ENCODE measurements at regions not wholly inside any gene's neighbourhood (a gene's known extent, or its start where the extent isn't known, plus 50 kb on each side); places are given as distances from the start of the nearest gene placed in this dataset.

DNA sequence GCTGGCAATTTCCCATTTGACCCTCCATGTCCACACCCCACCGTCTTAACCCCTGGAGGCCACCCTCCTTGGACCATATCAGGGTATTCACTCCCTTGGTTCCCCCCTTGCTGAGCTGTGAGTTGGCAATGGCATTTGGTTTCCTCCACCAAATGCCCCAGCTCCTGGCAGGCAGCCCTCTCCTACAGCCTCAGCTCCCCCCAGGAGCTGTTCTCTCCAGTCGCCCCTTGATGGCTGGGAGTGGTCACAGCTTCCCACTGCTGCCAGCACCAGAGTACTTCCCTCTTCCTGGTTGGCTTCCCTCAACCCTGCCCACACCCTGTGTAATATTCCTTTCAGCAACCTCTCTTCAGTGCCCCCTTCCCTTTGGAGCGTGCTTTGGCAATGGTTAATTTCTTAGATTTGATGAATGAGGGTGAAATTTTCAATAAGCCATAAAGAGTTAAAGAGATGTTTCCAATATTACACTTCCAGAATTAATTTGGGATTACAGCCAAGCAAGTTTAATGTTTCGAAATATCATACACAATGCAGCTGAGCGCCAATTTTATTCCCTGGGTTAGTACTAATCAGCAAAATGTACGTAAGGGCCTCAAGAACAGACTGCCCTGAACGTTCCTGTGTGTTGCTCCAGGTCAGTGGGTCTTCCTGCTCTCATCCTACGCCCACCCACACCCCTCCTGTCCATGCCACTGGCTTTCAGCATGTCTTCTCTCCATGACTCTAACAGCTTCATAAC lies 207.1 kb upstream of the NFE2L3 start:
- H3K9me3 ChIP-seq (ENCODE audit: control insufficient read depth, insufficient read depth, low read length): no peaks in the 10 kb centered on the region
- POLR2A ChIA-PET: no interaction called here
- peaks cover 16% of the 10 kb centered on the region for H3K27me3 ChIP-seq (ENCODE audit: control insufficient read depth, insufficient read depth, low read length)
- TF ChIP-seq, protein P1, sequence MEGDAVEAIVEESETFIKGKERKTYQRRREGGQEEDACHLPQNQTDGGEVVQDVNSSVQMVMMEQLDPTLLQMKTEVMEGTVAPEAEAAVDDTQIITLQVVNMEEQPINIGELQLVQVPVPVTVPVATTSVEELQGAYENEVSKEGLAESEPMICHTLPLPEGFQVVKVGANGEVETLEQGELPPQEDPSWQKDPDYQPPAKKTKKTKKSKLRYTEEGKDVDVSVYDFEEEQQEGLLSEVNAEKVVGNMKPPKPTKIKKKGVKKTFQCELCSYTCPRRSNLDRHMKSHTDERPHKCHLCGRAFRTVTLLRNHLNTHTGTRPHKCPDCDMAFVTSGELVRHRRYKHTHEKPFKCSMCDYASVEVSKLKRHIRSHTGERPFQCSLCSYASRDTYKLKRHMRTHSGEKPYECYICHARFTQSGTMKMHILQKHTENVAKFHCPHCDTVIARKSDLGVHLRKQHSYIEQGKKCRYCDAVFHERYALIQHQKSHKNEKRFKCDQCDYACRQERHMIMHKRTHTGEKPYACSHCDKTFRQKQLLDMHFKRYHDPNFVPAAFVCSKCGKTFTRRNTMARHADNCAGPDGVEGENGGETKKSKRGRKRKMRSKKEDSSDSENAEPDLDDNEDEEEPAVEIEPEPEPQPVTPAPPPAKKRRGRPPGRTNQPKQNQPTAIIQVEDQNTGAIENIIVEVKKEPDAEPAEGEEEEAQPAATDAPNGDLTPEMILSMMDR (IDR thresholded peaks at IDR 0.05; ENCODE audit: low read depth, low read length): no peak
- no peak for DNase-seq (ENCODE audit: low read depth, low spot score)
- no peak overlapping the region for H3K27ac ChIP-seq (ENCODE audit: low read depth, low read length)
- CTCF ChIA-PET: no interaction called here
- H3K4me3 ChIP-seq (ENCODE audit: low read depth, low read length): no peak overlapping the region

DNA sequence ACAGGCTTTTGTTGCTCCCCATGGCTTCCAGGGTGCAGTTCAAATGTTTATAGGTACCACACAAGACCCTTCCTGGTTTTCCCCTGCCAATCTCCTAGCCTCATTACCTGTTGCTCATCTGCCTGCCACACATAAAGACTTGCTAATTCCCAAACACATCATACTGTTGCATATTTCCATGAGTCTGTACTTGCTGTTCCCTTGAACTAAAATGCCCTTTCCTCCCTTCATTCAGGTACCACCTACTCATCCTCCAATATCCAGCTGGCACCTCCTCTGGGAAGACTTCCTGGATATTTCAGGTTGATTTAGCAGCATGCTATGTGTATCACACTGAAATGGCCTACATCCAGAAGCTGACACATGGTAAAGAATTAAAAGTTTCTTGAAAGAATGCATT lies 206.4 kb upstream of the NFE2L3 start:
- H3K27ac ChIP-seq (ENCODE audit: low read depth, low read length): no peak overlapping the region
- TF ChIP-seq, protein P1 (IDR thresholded peaks at IDR 0.05; ENCODE audit: low read depth, low read length): no peak
- no peaks in the 10 kb centered on the region for H3K9me3 ChIP-seq (ENCODE audit: control insufficient read depth, insufficient read depth, low read length)
- H3K4me3 ChIP-seq (ENCODE audit: low read depth, low read length): no peak overlapping the region
- ChIA-PET CTCF (no interaction called here), POLR2A (no interaction called here)
- DNase-seq (ENCODE audit: low read depth, low spot score): no peak
- peaks cover 22% of the 10 kb centered on the region for H3K27me3 ChIP-seq (ENCODE audit: control insufficient read depth, insufficient read depth, low read length)

DNA sequence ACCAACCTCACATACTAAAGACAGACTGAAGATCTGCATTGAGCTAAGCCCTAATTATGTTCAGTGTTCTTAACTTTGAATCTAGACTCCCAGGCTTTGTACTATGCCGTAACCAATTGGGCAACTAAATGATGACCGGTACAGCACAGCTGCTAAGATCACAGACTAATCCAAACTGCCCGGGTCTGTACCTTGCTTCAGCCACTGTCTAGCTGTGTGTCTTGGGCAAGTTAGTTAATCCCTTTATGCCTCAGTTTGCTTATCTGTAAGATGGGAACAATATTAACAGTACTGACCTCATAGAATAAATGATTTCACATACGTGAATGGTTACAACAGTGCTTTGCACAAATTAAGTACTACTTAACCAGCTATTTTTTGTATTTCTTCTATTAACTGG lies 205.8 kb upstream of the NFE2L3 start:
- no peak for DNase-seq (ENCODE audit: low read depth, low spot score)
- no peak overlapping the region for H3K4me3 ChIP-seq (ENCODE audit: low read depth, low read length)
- ChIA-PET POLR2A (no interaction called here), CTCF (no interaction called here)
- TF ChIP-seq, protein P1 (IDR thresholded peaks at IDR 0.05; ENCODE audit: low read depth, low read length): no peak
- no peak overlapping the region for H3K27ac ChIP-seq (ENCODE audit: low read depth, low read length)
- peaks cover 22% of the 10 kb centered on the region for H3K27me3 ChIP-seq (ENCODE audit: control insufficient read depth, insufficient read depth, low read length)
- no peaks in the 10 kb centered on the region for H3K9me3 ChIP-seq (ENCODE audit: control insufficient read depth, insufficient read depth, low read length)

DNA sequence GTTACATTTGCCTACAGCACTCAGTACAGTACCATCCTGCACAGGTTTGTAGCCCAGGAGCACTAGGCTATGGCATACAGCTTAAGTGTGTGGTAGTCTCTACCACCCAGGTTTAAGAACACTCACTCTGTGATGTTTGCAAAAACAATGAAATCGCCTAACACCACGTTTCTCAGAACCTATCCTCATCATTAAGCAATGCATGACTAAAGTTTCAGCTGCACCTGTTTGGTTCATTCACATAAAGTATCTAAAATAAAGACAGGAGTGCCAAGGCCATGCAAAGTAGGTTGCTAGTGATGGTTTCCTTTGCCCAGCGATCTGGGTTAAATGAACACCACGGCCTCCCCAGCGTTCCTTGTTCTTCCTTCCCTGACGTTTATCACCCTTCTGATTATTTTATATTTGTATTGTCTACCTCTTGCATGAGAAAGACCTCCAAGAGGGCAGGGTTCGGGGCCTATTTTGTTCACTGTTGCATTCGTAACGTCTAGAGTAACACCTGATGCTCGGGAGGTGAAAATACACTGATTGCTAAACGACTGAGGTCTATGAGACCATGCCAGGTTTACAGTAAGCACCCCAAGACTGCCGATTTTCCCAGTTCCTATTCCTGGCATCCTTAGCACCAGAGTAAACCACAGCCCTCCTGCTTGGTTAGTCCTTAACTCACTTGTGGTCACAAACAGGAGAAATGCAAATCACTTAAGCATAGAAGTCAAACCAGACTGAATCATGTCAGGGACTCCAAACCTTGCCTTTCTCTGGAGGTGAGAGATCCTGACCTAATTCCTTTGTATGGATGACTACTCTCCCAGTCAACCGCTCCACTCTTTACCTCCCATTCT lies 204.1 kb upstream of the NFE2L3 start:
- Histone ChIP-seq H3K27ac (ENCODE audit: low read depth, low read length) (no peak overlapping the region), H3K9me3 (ENCODE audit: control insufficient read depth, insufficient read depth, low read length) (no peaks in the 10 kb centered on the region; the same call in 1 of the 2 replicates), H3K27me3 (ENCODE audit: control insufficient read depth, insufficient read depth, low read length) (peaks cover 37% of the 10 kb centered on the region), H3K4me3 (ENCODE audit: low read depth, low read length) (no peak overlapping the region)
- TF ChIP-seq, protein P1 (IDR thresholded peaks at IDR 0.05; ENCODE audit: low read depth, low read length): no peak
- ChIA-PET POLR2A (no interaction called here), CTCF (no interaction called here)
- no peak for DNase-seq (ENCODE audit: low read depth, low spot score)

Data from AG04450 (cell line).